Esophagus mucosa (tissue), 1 donor: ENCODE measurements at regions not wholly inside any gene's neighbourhood (a gene's known extent, or its start where the extent isn't known, plus 50 kb on each side); places are given as distances from the start of the nearest gene placed in this dataset.
"Not testable (repeated sequence)": the region's sequence is repeated elsewhere in the genome, so short reads cannot be mapped to it uniquely, and the experiment has no call there.

ENCODE experiments used
- ATAC-seq: fragments of 200-7000 bp; cut with Tn5 transposase; one replicate; pipeline ENCODE4 v1.9.1; 2020
- donor health status: DM: yes; HTN: yes; CAD: no.

DNA sequence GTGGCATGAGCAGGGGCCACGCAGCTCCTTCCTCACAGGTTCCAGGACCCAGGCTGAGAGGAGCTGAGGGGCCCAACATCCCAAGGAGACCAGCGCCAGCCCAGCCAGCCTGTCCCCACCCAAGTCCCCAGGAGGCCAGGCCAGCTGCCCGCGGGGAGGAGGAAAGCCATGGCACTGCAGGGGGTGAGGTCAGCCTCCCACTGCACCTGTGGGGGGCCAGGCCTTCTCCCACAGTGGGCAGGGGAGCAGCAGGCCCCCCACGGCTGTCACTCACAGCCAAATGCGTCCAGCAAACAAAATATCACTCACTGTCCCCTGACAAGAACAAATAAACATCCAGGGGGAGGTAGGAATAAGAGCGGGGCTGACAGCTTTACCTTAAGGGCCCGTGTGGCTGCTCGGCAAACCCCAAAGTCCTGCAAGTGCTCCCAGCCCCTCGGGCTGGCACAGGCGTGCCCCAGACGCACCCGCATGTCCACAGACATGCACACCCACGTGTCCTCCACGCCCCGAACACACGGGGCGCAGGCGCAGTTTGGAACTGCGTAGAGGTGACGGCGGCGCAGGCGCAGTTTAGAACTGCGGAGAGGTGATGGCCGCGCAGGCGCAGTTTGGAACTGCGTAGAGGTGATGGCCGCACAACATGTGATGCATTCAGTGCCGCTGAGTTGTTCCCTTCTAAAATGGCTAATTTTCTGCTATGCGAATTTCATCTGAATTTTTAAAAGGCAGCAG lies 291.1 kb downstream of the FOXL1 start:
- ATAC-seq: no peak

DNA sequence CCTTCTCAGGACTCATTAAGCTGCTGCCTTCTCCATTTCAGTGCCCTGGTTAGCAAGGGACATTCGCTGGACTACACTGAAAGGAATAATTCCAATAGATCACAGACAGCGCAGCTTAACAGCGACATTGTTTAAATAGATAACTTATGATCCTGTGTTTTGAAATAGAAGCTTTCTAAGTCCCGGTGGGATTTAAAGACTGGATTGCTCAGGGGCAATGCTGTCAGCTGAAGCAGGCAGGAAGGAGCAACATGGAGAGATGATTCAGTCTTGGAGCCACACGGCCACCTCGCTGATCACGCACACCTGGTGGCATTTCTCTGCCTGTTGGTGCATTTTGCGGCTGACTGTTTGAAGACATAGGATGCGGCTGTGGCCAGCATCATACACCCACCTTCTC lies 292.0 kb downstream of the FOXL1 start:
- ATAC-seq: no peak

DNA sequence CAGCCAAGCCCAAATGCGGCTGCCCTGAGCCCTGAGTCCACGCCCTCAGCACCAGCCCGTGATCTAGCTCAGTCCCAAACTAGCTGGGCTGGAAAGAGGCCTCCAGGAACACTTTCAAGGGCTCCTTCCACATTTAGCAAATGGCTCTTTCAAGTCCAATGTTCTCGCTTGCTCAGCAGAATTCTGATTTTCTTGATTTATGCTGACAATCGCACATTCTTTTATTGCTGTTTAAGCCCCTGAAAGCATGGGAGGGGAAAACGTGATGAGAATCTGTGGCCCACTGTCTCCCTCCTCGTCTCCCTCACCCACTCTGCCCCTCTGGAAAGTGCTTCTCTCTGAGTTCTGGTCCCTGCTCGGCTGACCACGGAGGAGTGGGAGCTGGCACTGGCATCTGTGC lies 293.8 kb downstream of the FOXL1 start:
- no peak for ATAC-seq

DNA sequence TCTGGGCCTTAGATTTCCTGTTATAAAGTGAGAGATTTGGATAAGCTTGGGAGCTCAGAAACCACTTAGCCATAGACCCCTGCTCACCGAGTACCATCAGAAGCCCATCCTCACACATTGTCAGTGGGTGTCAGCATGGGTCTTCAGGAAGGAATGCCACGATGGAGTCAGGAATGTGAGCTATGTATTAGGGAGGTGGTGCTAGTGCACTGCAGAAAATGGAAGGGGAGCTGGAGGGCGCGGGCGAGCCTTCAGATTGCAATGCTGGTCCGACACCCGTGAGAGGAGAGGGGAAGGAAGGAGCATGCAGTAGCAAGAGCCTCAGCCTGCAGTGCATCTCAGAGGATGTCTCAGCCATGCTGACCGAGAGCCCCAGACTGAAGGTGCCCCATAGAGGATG lies 294.5 kb downstream of the FOXL1 start:
- ATAC-seq: no peak

DNA sequence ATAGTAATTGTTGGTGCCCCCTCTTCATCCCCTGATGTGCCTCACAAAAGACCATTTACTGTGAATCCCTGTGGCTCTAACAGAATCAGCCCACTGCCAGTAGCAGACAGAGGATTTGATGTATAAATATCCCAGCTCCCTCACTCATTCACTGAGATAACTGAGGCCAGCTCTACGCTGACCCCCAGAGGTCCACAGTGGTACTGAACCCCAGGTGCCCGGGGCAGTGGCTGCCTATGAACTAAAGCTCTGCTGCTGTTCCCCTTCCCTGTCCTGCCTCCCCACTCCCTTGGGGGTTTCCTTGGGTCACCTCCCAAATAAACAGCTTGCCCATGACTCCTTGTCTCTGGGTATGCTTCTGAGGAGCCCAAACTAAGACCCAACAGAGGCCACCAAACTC lies 295.8 kb downstream of the FOXL1 start:
- peak; percentile 76 for ATAC-seq

DNA sequence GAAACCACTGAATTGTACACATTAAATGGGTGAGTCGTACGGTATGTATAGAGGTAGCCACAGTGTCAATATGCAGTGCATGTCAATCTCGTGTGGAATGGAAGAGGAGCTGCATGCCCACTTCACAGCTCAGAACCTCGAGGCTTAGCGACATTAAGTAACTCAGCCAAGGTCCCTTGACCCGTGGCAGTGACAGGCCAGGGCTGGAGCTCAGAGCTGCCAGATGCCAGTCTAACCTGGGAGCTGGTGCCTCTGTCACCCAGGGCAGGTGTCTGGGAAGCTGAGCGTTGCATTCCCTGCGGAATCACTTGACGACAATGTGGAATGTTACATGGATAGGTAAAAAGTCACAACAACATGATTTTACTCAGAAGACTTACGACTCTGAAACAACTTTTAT lies 298.1 kb downstream of the FOXL1 start:
- no peak for ATAC-seq

DNA sequence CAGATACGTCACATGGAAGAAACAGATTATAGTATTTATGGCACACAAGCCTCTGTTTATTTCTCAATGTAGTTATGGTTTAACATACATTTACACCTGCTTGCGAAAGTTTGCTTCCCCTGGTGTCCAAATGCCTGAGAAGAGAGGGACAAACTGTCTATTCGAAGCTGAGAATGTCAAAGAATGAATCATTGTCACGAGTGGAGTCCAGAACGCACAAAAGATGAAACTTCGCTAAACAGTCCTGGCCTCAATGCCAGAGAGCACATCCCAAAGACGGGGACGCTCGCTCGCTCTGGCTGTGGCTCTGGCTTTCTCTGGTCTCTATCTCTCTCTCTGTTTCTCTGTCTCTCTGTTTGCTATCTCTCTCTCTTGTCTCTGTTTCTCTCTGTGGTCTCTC lies 298.8 kb downstream of the FOXL1 start:
- no peak for ATAC-seq

- no peak for ATAC-seq
Measured at GRCh38 chr16:86877835-86878234, 299.5 kb downstream of the FOXL1 start.

GRCh38 chr16:86878236-86879080 lies 300.1 kb downstream of the FOXL1 start:
- ATAC-seq: no peak

GRCh38 chr16:86879268-86879667 lies 300.9 kb downstream of the FOXL1 start:
- ATAC-seq: no peak

DNA sequence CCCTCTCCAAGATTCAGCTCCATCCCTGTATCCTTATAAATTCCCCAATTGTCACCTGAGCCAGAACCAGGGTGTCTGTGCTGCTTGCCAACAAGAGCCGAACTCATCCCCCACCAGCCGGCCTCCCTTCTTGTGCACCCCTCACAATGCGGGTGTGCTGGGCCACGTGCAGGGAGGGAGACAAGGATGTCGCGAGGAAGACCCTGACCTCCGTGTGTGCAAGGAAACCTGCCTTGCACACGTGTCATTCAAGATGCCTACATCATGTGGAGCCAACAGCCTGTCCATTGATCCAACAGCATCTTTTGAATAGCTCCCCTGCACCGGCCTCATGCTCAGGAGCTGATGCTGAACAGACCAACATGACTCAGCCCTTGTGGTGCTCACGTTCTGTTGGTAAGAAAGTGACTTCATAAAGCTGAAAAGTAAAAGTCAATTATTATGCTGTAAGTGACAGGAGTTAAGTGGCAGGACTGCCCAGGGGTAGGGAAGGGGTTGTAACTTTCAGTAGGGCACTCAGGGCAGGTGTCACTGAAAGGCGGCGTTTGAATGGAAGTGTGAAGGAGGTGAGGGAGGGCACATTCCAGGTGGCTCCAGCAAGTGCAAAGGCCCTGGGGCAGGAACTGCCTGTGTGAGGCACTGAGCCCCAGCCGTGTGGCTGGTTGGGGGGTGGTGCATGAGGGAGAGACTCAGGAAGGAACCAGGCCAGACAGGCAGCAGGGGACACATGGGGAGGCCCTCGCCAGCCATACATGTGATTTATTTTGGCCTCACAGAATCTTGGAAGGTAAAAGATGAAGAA lies 302.2 kb downstream of the FOXL1 start:
- ATAC-seq: no peak

- no peak for ATAC-seq
Measured at GRCh38 chr16:86881118-86881510, 302.8 kb downstream of the FOXL1 start.

DNA sequence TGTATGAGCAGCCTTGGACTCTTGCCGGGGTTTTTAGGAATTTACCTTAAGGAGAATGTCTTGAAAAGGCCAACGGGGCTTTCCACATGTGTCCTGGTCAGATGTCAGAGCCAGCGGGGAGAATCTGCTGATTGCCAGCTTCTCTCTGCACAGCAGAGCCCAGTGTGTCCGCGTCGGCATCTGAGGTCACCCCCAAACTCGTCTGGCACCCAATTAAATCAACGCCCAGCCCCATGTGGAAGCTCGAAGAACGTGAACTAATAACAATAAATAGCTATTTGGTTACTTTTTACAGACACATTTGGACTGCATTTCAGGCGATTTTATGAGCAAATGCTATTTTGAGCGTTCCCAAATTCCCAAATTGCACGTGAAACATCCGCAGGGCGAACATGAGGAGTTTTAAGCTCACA lies 303.5 kb downstream of the FOXL1 start:
- no peak for ATAC-seq

DNA sequence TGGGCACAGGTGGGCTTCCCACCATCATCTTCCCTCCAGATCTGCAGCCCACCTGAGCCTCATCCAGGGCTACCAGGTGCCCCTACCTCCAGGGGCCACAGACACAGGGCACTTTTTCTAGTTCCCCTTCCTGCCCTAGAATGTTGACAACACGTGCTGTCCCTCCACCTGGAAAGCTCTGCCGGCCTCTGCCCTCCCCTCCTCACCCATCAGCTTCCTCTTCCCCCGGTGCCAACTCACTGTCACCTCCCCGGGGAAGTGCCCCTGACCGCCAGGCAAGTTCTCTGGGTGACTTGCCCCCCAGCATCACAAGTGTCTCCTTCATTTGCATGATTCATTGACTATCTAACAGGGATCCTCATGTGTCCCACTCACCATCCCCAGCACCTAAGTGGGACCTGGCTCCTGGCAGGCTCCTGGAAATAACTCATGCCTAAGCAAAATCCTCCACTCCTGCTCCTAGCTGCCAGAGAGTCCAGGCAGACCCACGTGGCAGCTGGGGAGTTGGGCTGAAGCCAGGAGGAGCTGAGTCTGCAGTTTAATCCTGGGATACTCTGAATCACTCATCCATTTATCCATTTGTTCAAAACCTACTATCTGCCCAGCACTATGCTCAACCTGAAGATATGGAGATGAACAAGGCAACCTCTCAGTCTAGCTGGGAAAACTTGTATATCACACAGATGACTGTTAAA lies 304.4 kb downstream of the FOXL1 start:
- ATAC-seq: no peak

- no peak for ATAC-seq
Measured at GRCh38 chr16:86883583-86884389, 305.4 kb downstream of the FOXL1 start.

- no peak for ATAC-seq
Measured at GRCh38 chr16:86884390-86884650, 306.0 kb downstream of the FOXL1 start.

- ATAC-seq: no peak
Measured at GRCh38 chr16:86885139-86885538, 306.8 kb downstream of the FOXL1 start.

- no peak for ATAC-seq
Measured at GRCh38 chr16:86886651-86887050, 308.3 kb downstream of the FOXL1 start.

GRCh38 chr16:86887416-86887815 lies 309.1 kb downstream of the FOXL1 start:
- no peak for ATAC-seq

GRCh38 chr16:86888231-86889053 lies 310.1 kb downstream of the FOXL1 start:
- ATAC-seq: no peak

- not testable (repeated sequence) for ATAC-seq
Measured at GRCh38 chr16:86889054-86889366, 310.7 kb downstream of the FOXL1 start.
